Adrenal gland (tissue), 5 donors: ENCODE measurements at regions not wholly inside any gene's neighbourhood (a gene's known extent, or its start where the extent isn't known, plus 50 kb on each side); places are given as distances from the start of the nearest gene placed in this dataset.

Source experiments
- CTCF ChIP-seq, 6 experiments: fragments of 450-650 bp in 4 of 6; fragments of 200-600 bp in 2 of 6; sonication (generic) in 1 of 6; IDR thresholded peaks; 1 replicate in 5 of 6; 2 replicates in 1 of 6; pipeline versions ENCODE4 v1.5.1 to v1.8.0; 2016 to 2021; ENCODE audit warnings: antibody characterized with exemption in 6 of 6, mild to moderate bottlenecking in 2 of 6, moderate library complexity in 1 of 6
- POLR2A ChIP-seq, 2 donors: fragments of 450-650 bp; IDR thresholded peaks; one replicate each; pipeline ENCODE4 v1.6.1; 2017; ENCODE audit warnings: antibody characterized with exemption in 2 of 2, mild to moderate bottlenecking in 2 of 2, moderate library complexity in 1 of 2
- donor health status: DM: no; HTN: no; CAD: no.

- no peak for TF ChIP-seq CTCF (IDR thresholded peaks at IDR 0.05)
- no peak for TF ChIP-seq POLR2A (IDR thresholded peaks at IDR 0.05)
These were observed 254.7 kb upstream of the MKI67 start for GRCh38 chr10:128380946-128381345.
